Activated B cell treated with CpG ODN at 0.5 μM for 24 hours (primary cell): ENCODE measurements at regions not wholly inside any gene's neighbourhood (a gene's known extent, or its start where the extent isn't known, plus 50 kb on each side); places are given as distances from the start of the nearest gene placed in this dataset.

ENCODE experiments used
- ATAC-seq: fragments of 200-7000 bp; cut with Tn5 transposase; one replicate; pipeline ENCODE4 v1.10.0; 2021; ENCODE audit warnings: low read depth, mild to moderate bottlenecking, moderate library complexity
- CTCF ChIA-PET: fragments of 350-600 bp; sonication (Branson Sonifier 250); formaldehyde crosslinking; loops from one replicate; lab custom pipeline; 2021; ENCODE audit warnings: antibody characterized with exemption; lab: Charles Lee
- POLR2A ChIA-PET: fragments of 350-600 bp; sonication (Branson Sonifier 250); formaldehyde crosslinking; loops from one replicate; lab custom pipeline; 2021; ENCODE audit warnings: antibody characterized with exemption; lab: Charles Lee
- DNase-seq: peaks from one replicate; pipeline ENCODE4 v3.0.0; 2022
- H3K27ac Mint-ChIP-seq: one replicate; pipeline ENCODE4 v1.8.0; 2020; ENCODE audit warnings: mixed read lengths
- H3K27me3 Mint-ChIP-seq: one replicate; pipeline ENCODE4 v1.8.0; 2021; ENCODE audit warnings: mixed read lengths
- H3K36me3 Mint-ChIP-seq: one replicate; pipeline ENCODE4 v1.8.0; 2021; ENCODE audit warnings: low read depth, mixed read lengths
- H3K4me1 Mint-ChIP-seq: one replicate; pipeline ENCODE4 v1.8.0; 2021; ENCODE audit warnings: mixed read lengths
- H3K4me3 Mint-ChIP-seq: one replicate; pipeline ENCODE4 v1.8.0; 2020; ENCODE audit warnings: mild to moderate bottlenecking, mixed read lengths
- H3K9me3 Mint-ChIP-seq: one replicate; pipeline ENCODE4 v1.8.0; 2020; ENCODE audit warnings: mixed read lengths
- CTCF ChIP-seq: fragments of 200-600 bp; IDR thresholded peaks from one replicate; pipeline ENCODE4 v1.8.0; 2022; ENCODE audit warnings: antibody characterized with exemption, mild to moderate bottlenecking
- intact Hi-C: fragments of 100-400 bp; cut with micrococcal nuclease; formaldehyde crosslinking; loops from one replicate; pipeline ENCODE4 v1.15.1; 2024

GRCh38 chr5:27311544-27311943 lies 273.2 kb upstream of the CDH9 start:
- H3K27ac Mint-ChIP-seq: no peak overlapping the region
- intact Hi-C loops: no loop called here
- no peaks in the 10 kb centered on the region for H3K36me3 Mint-ChIP-seq
- ATAC-seq (no peak), DNase-seq (no peak)
- no peak overlapping the region for H3K4me3 Mint-ChIP-seq
- POLR2A ChIA-PET: no interaction called here
- CTCF ChIA-PET: no interaction called here
- H3K9me3 Mint-ChIP-seq: peaks cover 6% of the 10 kb centered on the region
- no peaks in the 10 kb centered on the region for H3K4me1 Mint-ChIP-seq
- no peaks in the 10 kb centered on the region for H3K27me3 Mint-ChIP-seq
- no peak for TF ChIP-seq CTCF

GRCh38 chr5:27308153-27308552 lies 269.8 kb upstream of the CDH9 start:
- H3K9me3 Mint-ChIP-seq: peaks cover 6% of the 10 kb centered on the region
- no peaks in the 10 kb centered on the region for H3K36me3 Mint-ChIP-seq
- no peaks in the 10 kb centered on the region for H3K27me3 Mint-ChIP-seq
- intact Hi-C loops: no loop called here
- ATAC-seq (no peak), DNase-seq (no peak)
- no peak overlapping the region for H3K4me3 Mint-ChIP-seq
- ChIA-PET POLR2A (no interaction called here), CTCF (no interaction called here)
- TF ChIP-seq CTCF: no peak
- no peaks in the 10 kb centered on the region for H3K4me1 Mint-ChIP-seq
- no peak overlapping the region for H3K27ac Mint-ChIP-seq

- POLR2A ChIA-PET: no interaction called here
- intact Hi-C loops: no loop called here
Observed at GRCh38 chr5:27290172-27290571, 251.8 kb upstream of the CDH9 start.

GRCh38 chr5:27276119-27276518 lies 237.7 kb upstream of the CDH9 start:
- ATAC-seq: no peak
- no peak overlapping the region for H3K4me3 Mint-ChIP-seq
- H3K27ac Mint-ChIP-seq: no peak overlapping the region
- ChIA-PET CTCF (no interaction called here), POLR2A (no interaction called here)
- no peaks in the 10 kb centered on the region for H3K27me3 Mint-ChIP-seq
- no peak for TF ChIP-seq CTCF
- H3K4me1 Mint-ChIP-seq: no peaks in the 10 kb centered on the region
- DNase-seq: no peak
- no peaks in the 10 kb centered on the region for H3K36me3 Mint-ChIP-seq
- intact Hi-C loops: no loop called here
- peaks cover 15% of the 10 kb centered on the region for H3K9me3 Mint-ChIP-seq

More at GRCh38 chr5:27290172-27290571, 251.8 kb upstream of the CDH9 start:
- H3K36me3 Mint-ChIP-seq: no peaks in the 10 kb centered on the region
- no peak overlapping the region for H3K27ac Mint-ChIP-seq
- H3K27me3 Mint-ChIP-seq: no peaks in the 10 kb centered on the region
- CTCF ChIA-PET: no interaction called here
- DNase-seq (no peak), ATAC-seq (no peak)
- no peaks in the 10 kb centered on the region for H3K4me1 Mint-ChIP-seq
- H3K4me3 Mint-ChIP-seq: no peak overlapping the region
- H3K9me3 Mint-ChIP-seq: peaks cover 11% of the 10 kb centered on the region
- TF ChIP-seq CTCF: no peak

GRCh38 chr5:27275345-27275744 lies 237.0 kb upstream of the CDH9 start:
- no peak for TF ChIP-seq CTCF
- DNase-seq (no peak), ATAC-seq (no peak)
- H3K36me3 Mint-ChIP-seq: no peaks in the 10 kb centered on the region
- H3K9me3 Mint-ChIP-seq: peaks cover 13% of the 10 kb centered on the region
- no peak overlapping the region for H3K27ac Mint-ChIP-seq
- no peaks in the 10 kb centered on the region for H3K27me3 Mint-ChIP-seq
- no peaks in the 10 kb centered on the region for H3K4me1 Mint-ChIP-seq
- intact Hi-C loops: no loop called here
- no peak overlapping the region for H3K4me3 Mint-ChIP-seq
- ChIA-PET POLR2A (no interaction called here), CTCF (no interaction called here)
